CD4-positive, alpha-beta T cell treated with Interleukin-4 for 1 hour (primary cell): ENCODE measurements at regions not wholly inside any gene's neighbourhood (a gene's known extent, or its start where the extent isn't known, plus 50 kb on each side); places are given as distances from the start of the nearest gene placed in this dataset.
"Not testable (repeated sequence)": the region's sequence is repeated elsewhere in the genome, so short reads cannot be mapped to it uniquely, and the experiment has no call there.

Experiments
- DNase-seq, 2 donors: peaks; one replicate each; pipeline ENCODE4 v3.0.0-alpha.2; 2020 to 2022

GRCh38 chr12:65690477-65690876 lies 133.8 kb upstream of the HMGA2 start:
- no peak for DNase-seq

GRCh38 chr12:65694130-65694529 lies 130.2 kb upstream of the HMGA2 start:
- DNase-seq: no peak

GRCh38 chr12:65695113-65695865 lies 129.0 kb upstream of the HMGA2 start:
- no peak for DNase-seq

GRCh38 chr12:65696227-65696626 lies 128.1 kb upstream of the HMGA2 start:
- no peak for DNase-seq

- no peak for DNase-seq
Measured at GRCh38 chr12:65699251-65699650, 125.0 kb upstream of the HMGA2 start.

GRCh38 chr12:65703176-65703575 lies 121.1 kb upstream of the HMGA2 start:
- DNase-seq: no peak

GRCh38 chr12:65705380-65705876 lies 118.9 kb upstream of the HMGA2 start:
- DNase-seq: no peak

GRCh38 chr12:65707051-65707450 lies 117.2 kb upstream of the HMGA2 start:
- DNase-seq: no peak

- no peak for DNase-seq
Measured at GRCh38 chr12:65712260-65713004, 111.9 kb upstream of the HMGA2 start.

GRCh38 chr12:65715961-65716360 lies 108.3 kb upstream of the HMGA2 start:
- DNase-seq: no peak

GRCh38 chr12:65720136-65721130 lies 103.8 kb upstream of the HMGA2 start:
- no peak for DNase-seq

- no peak for DNase-seq
Measured at GRCh38 chr12:65721541-65722190, 102.6 kb upstream of the HMGA2 start.

GRCh38 chr12:65725376-65725775 lies 98.9 kb upstream of the HMGA2 start:
- no peak for DNase-seq

- DNase-seq: no peak
Measured at GRCh38 chr12:65728455-65728847, 95.8 kb upstream of the HMGA2 start.

GRCh38 chr12:65728848-65729793 lies 95.2 kb upstream of the HMGA2 start:
- DNase-seq: no peak

- DNase-seq: no peak
Measured at GRCh38 chr12:65731771-65732170, 92.5 kb upstream of the HMGA2 start.

GRCh38 chr12:65733643-65734042 lies 90.6 kb upstream of the HMGA2 start:
- DNase-seq: not testable (repeated sequence)

- no peak for DNase-seq
Measured at GRCh38 chr12:65734226-65734625, 90.1 kb upstream of the HMGA2 start.

- DNase-seq: no peak
Measured at GRCh38 chr12:65739606-65740005, 84.7 kb upstream of the HMGA2 start.

GRCh38 chr12:65740506-65740872 lies 83.8 kb upstream of the HMGA2 start:
- no peak for DNase-seq

GRCh38 chr12:65740873-65741600 lies 83.2 kb upstream of the HMGA2 start:
- DNase-seq: peak; percentile 41 to 61
